Skeletal muscle satellite cell (primary cell): ENCODE measurements at regions not wholly inside any gene's neighbourhood (a gene's known extent, or its start where the extent isn't known, plus 50 kb on each side); places are given as distances from the start of the nearest gene placed in this dataset.
"Not testable (repeated sequence)": the region's sequence is repeated elsewhere in the genome, so short reads cannot be mapped to it uniquely, and the experiment has no call there.

ENCODE experiments used
- H3K27me3 ChIP-seq: 2 replicates; pipeline ENCODE4 v1.7.0; 2013; ENCODE audit warnings: low read length; ENCODE audit not compliant: control insufficient read depth, insufficient read depth
- H3K36me3 ChIP-seq: 2 replicates; pipeline ENCODE4 v1.7.0; 2013; ENCODE audit warnings: mild to moderate bottlenecking, control low read depth, low read length; ENCODE audit not compliant: insufficient read depth
- H3K4me1 ChIP-seq: 2 replicates; pipeline ENCODE4 v1.7.0; 2013; ENCODE audit warnings: low read length; ENCODE audit not compliant: control insufficient read depth, insufficient read depth
- H3K4me2 ChIP-seq: 2 replicates; pipeline ENCODE4 v1.7.0; 2013; ENCODE audit warnings: mild to moderate bottlenecking, low read length
- H3K4me3 ChIP-seq: 2 replicates; pipeline ENCODE4 v1.7.0; 2013; ENCODE audit warnings: low read length
- H3K9ac ChIP-seq: 2 replicates; pipeline ENCODE4 v1.7.0; 2013; ENCODE audit warnings: mild to moderate bottlenecking, low read depth, low read length, moderate library complexity
- H3K9me3 ChIP-seq: replicated peaks from 2 replicates; pipeline ENCODE4 v1.7.0; 2013; ENCODE audit warnings: mild to moderate bottlenecking, control low read depth, low read length

GRCh38 chrX:16067886-16068515 lies 55.4 kb upstream of the GRPR start:
- H3K36me3 ChIP-seq: no peaks in the 10 kb centered on the region
- H3K9ac ChIP-seq: no peak overlapping the region
- no peak overlapping the region for H3K4me2 ChIP-seq
- H3K27me3 ChIP-seq: no peaks in the 10 kb centered on the region
- no peaks in the 10 kb centered on the region for H3K4me1 ChIP-seq
- no peaks in the 10 kb centered on the region for H3K9me3 ChIP-seq
- H3K4me3 ChIP-seq: no peak overlapping the region

DNA sequence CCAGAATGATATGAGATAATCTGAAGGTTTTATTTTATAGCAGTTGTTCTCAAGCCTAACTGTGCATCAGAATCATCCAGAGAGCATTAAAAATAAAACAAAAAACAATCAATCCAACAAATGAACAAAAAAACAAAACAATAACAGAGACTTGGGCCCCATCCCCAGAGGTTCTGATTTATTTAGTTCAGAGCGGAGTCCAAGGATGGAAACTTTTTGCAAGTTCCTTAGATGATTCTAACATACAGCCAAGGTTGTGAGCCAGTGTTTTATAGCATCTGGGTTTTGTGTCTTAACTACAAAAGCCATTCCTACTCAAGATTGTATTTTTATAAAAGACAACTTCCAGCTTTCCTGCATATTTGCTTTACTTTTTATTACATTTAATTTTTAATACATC lies 59.4 kb upstream of the GRPR start:
- Histone ChIP-seq H3K4me1 (no peaks in the 10 kb centered on the region), H3K9ac (no peak overlapping the region), H3K27me3 (no peaks in the 10 kb centered on the region), H3K4me3 (no peak overlapping the region), H3K4me2 (no peak overlapping the region), H3K9me3 (no peaks in the 10 kb centered on the region), H3K36me3 (no peaks in the 10 kb centered on the region)

- Histone ChIP-seq H3K9me3 (no peaks in the 10 kb centered on the region), H3K27me3 (no peaks in the 10 kb centered on the region), H3K4me2 (no peak overlapping the region), H3K4me3 (no peak overlapping the region), H3K4me1 (no peaks in the 10 kb centered on the region), H3K36me3 (no peaks in the 10 kb centered on the region), H3K9ac (no peak overlapping the region)
Measured at GRCh38 chrX:16063141-16063540, 60.2 kb upstream of the GRPR start.

- H3K4me1 ChIP-seq: no peaks in the 10 kb centered on the region
- H3K9ac ChIP-seq: no peak overlapping the region
- H3K4me2 ChIP-seq: no peak overlapping the region
- no peaks in the 10 kb centered on the region for H3K9me3 ChIP-seq
- no peaks in the 10 kb centered on the region for H3K36me3 ChIP-seq
- no peak overlapping the region for H3K4me3 ChIP-seq
- no peaks in the 10 kb centered on the region for H3K27me3 ChIP-seq
Measured at GRCh38 chrX:16061296-16061695, 62.1 kb upstream of the GRPR start.

- H3K9ac ChIP-seq: no peak overlapping the region
- no peak overlapping the region for H3K4me2 ChIP-seq
- no peak overlapping the region for H3K4me3 ChIP-seq
- H3K36me3 ChIP-seq: no peaks in the 10 kb centered on the region
- H3K27me3 ChIP-seq: no peaks in the 10 kb centered on the region
- H3K9me3 ChIP-seq: no peaks in the 10 kb centered on the region
- H3K4me1 ChIP-seq: no peaks in the 10 kb centered on the region
Measured at GRCh38 chrX:16060252-16060651, 63.1 kb upstream of the GRPR start.

- H3K4me2 ChIP-seq, H3K36me3 ChIP-seq, H3K9ac ChIP-seq, H3K4me3 ChIP-seq, H3K9me3 ChIP-seq, H3K27me3 ChIP-seq, H3K4me1 ChIP-seq: not testable (repeated sequence)
Measured at GRCh38 chrX:16049126-16049525, 74.2 kb upstream of the GRPR start.

GRCh38 chrX:16042980-16043379 lies 80.4 kb upstream of the GRPR start:
- Histone ChIP-seq H3K4me1 (no peaks in the 10 kb centered on the region), H3K27me3 (no peaks in the 10 kb centered on the region), H3K36me3 (no peaks in the 10 kb centered on the region)

GRCh38 chrX:16039834-16040233 lies 83.5 kb upstream of the GRPR start:
- H3K36me3 ChIP-seq: no peaks in the 10 kb centered on the region
- no peak overlapping the region for H3K9ac ChIP-seq
- H3K4me2 ChIP-seq: no peak overlapping the region
- no peaks in the 10 kb centered on the region for H3K9me3 ChIP-seq
- no peaks in the 10 kb centered on the region for H3K27me3 ChIP-seq
- H3K4me1 ChIP-seq: no peaks in the 10 kb centered on the region
- H3K4me3 ChIP-seq: no peak overlapping the region

More at GRCh38 chrX:16042980-16043379, 80.4 kb upstream of the GRPR start:
- H3K4me3 ChIP-seq: no peak overlapping the region
- no peaks in the 10 kb centered on the region for H3K9me3 ChIP-seq
- H3K4me2 ChIP-seq: no peak overlapping the region
- H3K9ac ChIP-seq: no peak overlapping the region

DNA sequence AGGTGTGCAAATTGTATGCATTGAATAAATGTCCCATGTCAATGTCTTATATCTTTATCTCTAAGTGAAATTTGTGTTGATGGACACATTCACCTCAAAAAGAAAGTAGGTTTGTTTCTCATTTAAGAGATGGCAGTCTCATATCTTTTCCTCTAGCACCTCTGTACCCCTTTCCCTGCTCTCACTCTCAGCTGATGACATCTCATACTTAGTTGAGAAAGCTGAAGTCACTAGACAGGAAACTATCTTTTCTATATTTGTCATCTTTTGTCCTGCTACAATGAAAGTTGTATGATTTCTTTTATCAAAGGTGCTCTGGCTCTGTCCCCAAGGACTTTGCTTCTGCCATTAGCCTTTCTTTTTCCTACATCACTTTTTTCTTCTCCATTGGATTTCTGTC lies 84.0 kb upstream of the GRPR start:
- no peak overlapping the region for H3K4me2 ChIP-seq
- H3K36me3 ChIP-seq: no peaks in the 10 kb centered on the region
- no peaks in the 10 kb centered on the region for H3K4me1 ChIP-seq
- no peaks in the 10 kb centered on the region for H3K9me3 ChIP-seq
- no peak overlapping the region for H3K4me3 ChIP-seq
- H3K27me3 ChIP-seq: no peaks in the 10 kb centered on the region
- H3K9ac ChIP-seq: no peak overlapping the region

- H3K27me3 ChIP-seq: peaks cover 4% of the 10 kb centered on the region
- H3K36me3 ChIP-seq: no peaks in the 10 kb centered on the region
- H3K4me3 ChIP-seq: no peak overlapping the region
- no peak overlapping the region for H3K4me2 ChIP-seq
- H3K9me3 ChIP-seq: no peaks in the 10 kb centered on the region
- H3K9ac ChIP-seq: no peak overlapping the region
- no peaks in the 10 kb centered on the region for H3K4me1 ChIP-seq
Measured at GRCh38 chrX:16033331-16033730, 90.0 kb upstream of the GRPR start.

- no peaks in the 10 kb centered on the region for H3K9me3 ChIP-seq
- H3K4me2 ChIP-seq: no peak overlapping the region
- H3K9ac ChIP-seq: no peak overlapping the region
- no peaks in the 10 kb centered on the region for H3K36me3 ChIP-seq
- no peak overlapping the region for H3K4me3 ChIP-seq
- peaks cover 13% of the 10 kb centered on the region for H3K4me1 ChIP-seq
- no peaks in the 10 kb centered on the region for H3K27me3 ChIP-seq
Measured at GRCh38 chrX:16028576-16028975, 94.8 kb upstream of the GRPR start.

- no peaks in the 10 kb centered on the region for H3K9me3 ChIP-seq
- no peak overlapping the region for H3K4me3 ChIP-seq
- H3K4me1 ChIP-seq: peaks cover 15% of the 10 kb centered on the region
- H3K27me3 ChIP-seq: no peaks in the 10 kb centered on the region
- H3K4me2 ChIP-seq: no peak overlapping the region
- no peak overlapping the region for H3K9ac ChIP-seq
- H3K36me3 ChIP-seq: no peaks in the 10 kb centered on the region
Measured at GRCh38 chrX:16023790-16024734, 99.3 kb upstream of the GRPR start.
